ENCODE measurements at regions not wholly inside any gene's neighbourhood (a gene's known extent, or its start where the extent isn't known, plus 50 kb on each side); places are given as distances from the start of the nearest gene placed in this dataset.

GRCh38 chr4:20302336-20302735 is 50.6 kb downstream of the SLIT2 start:
- H3K4me3 ChIP-seq, result no peak overlapping the region
- no peak overlapping the region for H3K27ac ChIP-seq
- H3K4me1 ChIP-seq, result no peaks in the 10 kb centered on the region
- H3K36me3 ChIP-seq, result no peaks in the 10 kb centered on the region
- no peaks in the 10 kb centered on the region for H3K9me3 ChIP-seq (replicated peaks)
- DNase-seq, result no peak
- no peaks in the 10 kb centered on the region for H3K27me3 ChIP-seq

GRCh38 chr4:20305976-20306375 is 54.3 kb downstream of the SLIT2 start:
- Histone ChIP-seq H3K27ac (no peak overlapping the region), H3K36me3 (no peaks in the 10 kb centered on the region), H3K4me3 (no peak overlapping the region), H3K27me3 (no peaks in the 10 kb centered on the region), H3K4me1 (no peaks in the 10 kb centered on the region), H3K9me3 (replicated peaks) (no peaks in the 10 kb centered on the region)
- peak in 1 of 2 experiments; percentile 12 for DNase-seq

GRCh38 chr4:20311856-20312255 is 60.2 kb downstream of the SLIT2 start:
- H3K36me3 ChIP-seq, result no peaks in the 10 kb centered on the region
- no peak overlapping the region for H3K27ac ChIP-seq
- H3K9me3 ChIP-seq (replicated peaks), result no peaks in the 10 kb centered on the region
- DNase-seq, result no peak
- H3K4me1 ChIP-seq, result no peaks in the 10 kb centered on the region
- no peak overlapping the region for H3K4me3 ChIP-seq
- no peaks in the 10 kb centered on the region for H3K27me3 ChIP-seq

GRCh38 chr4:20313237-20314030 is 61.7 kb downstream of the SLIT2 start:
- Histone ChIP-seq H3K4me3 (no peak overlapping the region), H3K9me3 (replicated peaks) (no peaks in the 10 kb centered on the region), H3K36me3 (no peaks in the 10 kb centered on the region), H3K27ac (no peak overlapping the region), H3K27me3 (no peaks in the 10 kb centered on the region), H3K4me1 (no peaks in the 10 kb centered on the region)
- peak in 1 of 2 experiments; percentile 6 for DNase-seq

GRCh38 chr4:20317424-20317985 is 65.8 kb downstream of the SLIT2 start:
- H3K36me3 ChIP-seq, result no peaks in the 10 kb centered on the region
- no peak for DNase-seq
- no peak overlapping the region for H3K4me3 ChIP-seq
- H3K9me3 ChIP-seq (replicated peaks), result no peaks in the 10 kb centered on the region
- H3K27me3 ChIP-seq, result no peaks in the 10 kb centered on the region
- no peak overlapping the region for H3K27ac ChIP-seq
- H3K4me1 ChIP-seq, result no peaks in the 10 kb centered on the region

- no peak overlapping the region for H3K27ac ChIP-seq
- H3K4me3 ChIP-seq, result no peak overlapping the region
- H3K9me3 ChIP-seq (replicated peaks), result no peaks in the 10 kb centered on the region
- no peaks in the 10 kb centered on the region for H3K4me1 ChIP-seq
- no peaks in the 10 kb centered on the region for H3K27me3 ChIP-seq
- H3K36me3 ChIP-seq, result no peaks in the 10 kb centered on the region
- DNase-seq, result no peak
These were observed 66.5 kb downstream of the SLIT2 start for GRCh38 chr4:20318001-20318908.

- H3K27me3 ChIP-seq, result no peaks in the 10 kb centered on the region
- H3K36me3 ChIP-seq, result no peaks in the 10 kb centered on the region
- no peak overlapping the region for H3K4me3 ChIP-seq
- no peak for DNase-seq
- H3K9me3 ChIP-seq (replicated peaks), result no peaks in the 10 kb centered on the region
- no peaks in the 10 kb centered on the region for H3K4me1 ChIP-seq
- H3K27ac ChIP-seq, result no peak overlapping the region
These were observed 67.2 kb downstream of the SLIT2 start for GRCh38 chr4:20318909-20319277.

GRCh38 chr4:20319825-20320612 is 68.3 kb downstream of the SLIT2 start:
- Histone ChIP-seq H3K36me3 (no peaks in the 10 kb centered on the region), H3K4me3 (no peak overlapping the region), H3K27me3 (no peaks in the 10 kb centered on the region), H3K9me3 (replicated peaks) (no peaks in the 10 kb centered on the region), H3K4me1 (no peaks in the 10 kb centered on the region), H3K27ac (no peak overlapping the region)
- DNase-seq, result no peak

GRCh38 chr4:20323991-20324390 is 72.3 kb downstream of the SLIT2 start:
- no peaks in the 10 kb centered on the region for H3K9me3 ChIP-seq (replicated peaks)
- H3K4me3 ChIP-seq, result no peak overlapping the region
- no peak overlapping the region for H3K27ac ChIP-seq
- H3K36me3 ChIP-seq, result no peaks in the 10 kb centered on the region
- no peaks in the 10 kb centered on the region for H3K27me3 ChIP-seq
- DNase-seq, result no peak
- H3K4me1 ChIP-seq, result no peaks in the 10 kb centered on the region

GRCh38 chr4:20326460-20326859 is 74.8 kb downstream of the SLIT2 start:
- H3K9me3 ChIP-seq (replicated peaks), result no peaks in the 10 kb centered on the region
- H3K4me1 ChIP-seq, result no peaks in the 10 kb centered on the region
- H3K4me3 ChIP-seq, result no peak overlapping the region
- H3K27ac ChIP-seq, result no peak overlapping the region
- no peaks in the 10 kb centered on the region for H3K36me3 ChIP-seq
- DNase-seq, result no peak
- H3K27me3 ChIP-seq, result no peaks in the 10 kb centered on the region

GRCh38 chr4:20326977-20327376 is 75.3 kb downstream of the SLIT2 start:
- no peak overlapping the region for H3K27ac ChIP-seq
- no peak overlapping the region for H3K4me3 ChIP-seq
- no peaks in the 10 kb centered on the region for H3K36me3 ChIP-seq
- H3K4me1 ChIP-seq, result no peaks in the 10 kb centered on the region
- H3K27me3 ChIP-seq, result no peaks in the 10 kb centered on the region
- no peaks in the 10 kb centered on the region for H3K9me3 ChIP-seq (replicated peaks)
- no peak for DNase-seq

- Histone ChIP-seq H3K27ac (no peak overlapping the region), H3K9me3 (replicated peaks) (no peaks in the 10 kb centered on the region), H3K4me3 (no peak overlapping the region), H3K27me3 (0 out of 2 replicates have a peak, but pooled peaks cover 2% of the 10 kb centered on the region), H3K36me3 (no peaks in the 10 kb centered on the region), H3K4me1 (no peaks in the 10 kb centered on the region)
- DNase-seq, result no peak
These were observed 76.1 kb downstream of the SLIT2 start for GRCh38 chr4:20327808-20328207.

- 0 out of 2 replicates have a peak, but pooled peaks cover 2% of the 10 kb centered on the region for H3K27me3 ChIP-seq
- no peak for DNase-seq
- no peaks in the 10 kb centered on the region for H3K36me3 ChIP-seq
- no peak overlapping the region for H3K27ac ChIP-seq
- H3K4me3 ChIP-seq, result no peak overlapping the region
- H3K9me3 ChIP-seq (replicated peaks), result no peaks in the 10 kb centered on the region
- no peaks in the 10 kb centered on the region for H3K4me1 ChIP-seq
These were observed 79.9 kb downstream of the SLIT2 start for GRCh38 chr4:20331642-20332041.

- Histone ChIP-seq H3K4me1 (no peaks in the 10 kb centered on the region), H3K27ac (no peak overlapping the region), H3K27me3 (0 out of 2 replicates have a peak, but pooled peaks cover 2% of the 10 kb centered on the region), H3K36me3 (no peaks in the 10 kb centered on the region), H3K9me3 (replicated peaks) (no peaks in the 10 kb centered on the region), H3K4me3 (no peak overlapping the region)
- DNase-seq, result no peak
These were observed 81.5 kb downstream of the SLIT2 start for GRCh38 chr4:20333141-20333715.
